ENCODE measurements at regions not wholly inside any gene's neighbourhood (a gene's known extent, or its start where the extent isn't known, plus 50 kb on each side); places are given as distances from the start of the nearest gene placed in this dataset.
"Not testable (repeated sequence)": the region's sequence is repeated elsewhere in the genome, so short reads cannot be mapped to it uniquely, and the experiment has no call there.

- peaks cover 23% of the 10 kb centered on the region for H3K9me3 Mint-ChIP-seq
Observed at GRCh38 chr10:37067576-37067975, 57.8 kb upstream of the ANKRD30A start.

GRCh38 chr10:37062296-37062695, 63.1 kb upstream of the ANKRD30A start:
- H3K4me1 Mint-ChIP-seq (ENCODE audit: low read depth); H3K9me3 Mint-ChIP-seq; H3K27me3 Mint-ChIP-seq (ENCODE audit: low read depth); H3K36me3 Mint-ChIP-seq (ENCODE audit: insufficient read depth); H3K4me3 Mint-ChIP-seq; ATAC-seq; DNase-seq: not testable (repeated sequence)

More at GRCh38 chr10:37067576-37067975, 57.8 kb upstream of the ANKRD30A start:
- H3K36me3 Mint-ChIP-seq (ENCODE audit: insufficient read depth), result no peaks in the 10 kb centered on the region
- no peak for ATAC-seq
- no peak for DNase-seq
- no peaks in the 10 kb centered on the region for H3K27me3 Mint-ChIP-seq (ENCODE audit: low read depth)
- no peaks in the 10 kb centered on the region for H3K4me1 Mint-ChIP-seq (ENCODE audit: low read depth)
- H3K4me3 Mint-ChIP-seq, result no peak overlapping the region

- ATAC-seq (no peak), DNase-seq (no peak)
- Mint-ChIP-seq H3K36me3 (ENCODE audit: insufficient read depth) (no peaks in the 10 kb centered on the region), H3K27me3 (ENCODE audit: low read depth) (no peaks in the 10 kb centered on the region), H3K4me3 (no peak overlapping the region), H3K4me1 (ENCODE audit: low read depth) (no peaks in the 10 kb centered on the region), H3K9me3 (peaks cover 9% of the 10 kb centered on the region)
Observed at GRCh38 chr10:37057261-37057660, 68.1 kb upstream of the ANKRD30A start.

DNA sequence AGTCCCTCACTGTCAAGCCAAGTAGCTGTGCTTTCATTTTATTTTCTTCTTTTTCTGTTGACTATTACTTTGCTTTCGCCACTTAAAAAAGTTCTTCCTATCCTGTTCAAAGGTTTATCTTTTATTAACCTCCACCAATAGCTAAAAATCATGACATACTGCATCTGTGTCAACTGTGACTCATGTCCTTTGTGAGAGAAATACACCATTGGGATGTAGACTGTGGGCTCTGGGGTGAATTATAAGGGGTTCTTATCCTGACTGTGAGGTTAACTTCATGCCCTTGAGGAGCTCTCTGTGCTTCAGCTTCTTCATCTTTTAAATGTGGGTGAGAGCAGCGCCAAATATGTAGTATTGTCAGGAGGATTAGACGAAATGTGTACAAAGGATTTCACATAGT, 71.9 kb upstream of the ANKRD30A start:
- Mint-ChIP-seq H3K27me3 (ENCODE audit: low read depth) (no peaks in the 10 kb centered on the region), H3K4me1 (ENCODE audit: low read depth) (no peaks in the 10 kb centered on the region), H3K4me3 (no peak overlapping the region), H3K36me3 (ENCODE audit: insufficient read depth) (no peaks in the 10 kb centered on the region), H3K9me3 (peaks cover 21% of the 10 kb centered on the region)
- ATAC-seq (no peak), DNase-seq (no peak)

DNA sequence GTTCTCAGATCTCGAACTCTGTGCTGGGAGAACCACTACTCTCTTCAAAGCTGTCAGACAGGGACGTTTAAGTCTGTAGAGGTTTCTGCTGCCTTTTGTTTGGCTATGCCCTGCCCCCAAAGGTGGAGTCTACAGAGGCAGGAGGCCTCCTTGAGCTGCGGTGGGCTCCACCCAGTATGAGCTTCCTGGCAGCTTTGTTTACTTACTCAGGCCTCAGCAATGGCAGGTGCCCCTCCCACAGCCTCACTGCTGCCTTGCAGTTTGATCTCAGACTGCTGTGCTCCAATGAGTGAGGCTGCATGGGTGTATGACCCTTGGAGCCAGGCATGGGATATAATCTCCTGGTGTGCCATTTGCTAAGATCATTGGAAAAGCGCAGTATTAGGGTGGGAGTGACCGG, 75.4 kb upstream of the ANKRD30A start:
- DNase-seq; H3K36me3 Mint-ChIP-seq (ENCODE audit: insufficient read depth); H3K27me3 Mint-ChIP-seq (ENCODE audit: low read depth); H3K4me3 Mint-ChIP-seq; H3K4me1 Mint-ChIP-seq (ENCODE audit: low read depth); ATAC-seq: not testable (repeated sequence)
- H3K9me3 Mint-ChIP-seq, result peaks cover 30% of the 10 kb centered on the region

GRCh38 chr10:37044319-37044718, 81.1 kb upstream of the ANKRD30A start:
- not testable (repeated sequence) for H3K4me1 Mint-ChIP-seq (ENCODE audit: low read depth); DNase-seq; H3K36me3 Mint-ChIP-seq (ENCODE audit: insufficient read depth); H3K4me3 Mint-ChIP-seq; H3K27me3 Mint-ChIP-seq (ENCODE audit: low read depth); ATAC-seq
- H3K9me3 Mint-ChIP-seq, result peaks cover 13% of the 10 kb centered on the region

DNA sequence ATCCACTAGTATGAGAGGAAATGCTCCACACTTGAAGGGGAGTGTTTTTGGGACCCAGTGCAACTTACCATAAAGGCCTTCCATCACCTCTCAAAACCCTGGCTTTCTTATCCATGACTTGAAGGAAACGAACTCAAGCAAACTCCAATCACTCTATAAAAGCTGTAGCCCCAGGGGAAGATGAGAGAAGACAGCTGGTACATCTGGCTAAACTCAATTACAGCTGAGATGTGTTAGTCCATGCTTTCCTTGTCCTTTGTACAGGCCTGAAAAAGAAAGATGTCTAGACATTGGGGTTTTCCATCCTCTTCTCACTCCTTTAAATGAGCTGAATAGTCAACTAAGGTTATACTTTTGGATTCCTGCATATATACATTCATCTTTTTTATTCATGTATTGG, 89.5 kb upstream of the ANKRD30A start:
- DNase-seq (no peak), ATAC-seq (no peak)
- H3K4me3 Mint-ChIP-seq, result no peak overlapping the region
- H3K27me3 Mint-ChIP-seq (ENCODE audit: low read depth), result no peaks in the 10 kb centered on the region
- H3K36me3 Mint-ChIP-seq (ENCODE audit: insufficient read depth), result no peaks in the 10 kb centered on the region
- no peaks in the 10 kb centered on the region for H3K4me1 Mint-ChIP-seq (ENCODE audit: low read depth)
- peaks cover 15% of the 10 kb centered on the region for H3K9me3 Mint-ChIP-seq

GRCh38 chr10:37015498-37015897, 109.9 kb upstream of the ANKRD30A start:
- Mint-ChIP-seq H3K4me1 (ENCODE audit: low read depth) (no peaks in the 10 kb centered on the region), H3K36me3 (ENCODE audit: insufficient read depth) (no peaks in the 10 kb centered on the region), H3K4me3 (no peak overlapping the region), H3K9me3 (peaks cover 19% of the 10 kb centered on the region), H3K27me3 (ENCODE audit: low read depth) (no peaks in the 10 kb centered on the region)
- no peak for ATAC-seq
- DNase-seq, result no peak

DNA sequence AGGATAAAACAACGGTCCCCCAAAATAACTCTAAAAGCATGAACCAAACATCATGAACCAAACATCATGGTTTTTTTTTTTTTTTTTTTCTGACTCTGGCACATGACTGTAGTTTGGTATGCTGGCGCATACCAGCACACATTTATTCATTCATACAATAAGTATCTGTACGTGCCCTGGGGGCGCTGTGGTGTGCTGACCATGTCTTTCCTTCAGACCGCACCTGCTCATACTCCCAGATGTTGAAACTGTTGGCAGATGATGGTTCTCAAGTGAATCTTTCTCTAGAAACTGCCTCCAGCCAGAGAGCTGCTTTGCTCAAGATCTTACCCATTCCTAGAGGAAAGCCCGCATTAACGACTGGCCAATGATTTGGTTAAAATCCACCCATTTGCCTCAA, 114.7 kb upstream of the ANKRD30A start:
- ATAC-seq (no peak), DNase-seq (no peak)
- Mint-ChIP-seq H3K27me3 (ENCODE audit: low read depth) (no peaks in the 10 kb centered on the region), H3K4me3 (no peak overlapping the region), H3K36me3 (ENCODE audit: insufficient read depth) (no peaks in the 10 kb centered on the region), H3K9me3 (peaks cover 15% of the 10 kb centered on the region), H3K4me1 (ENCODE audit: low read depth) (no peaks in the 10 kb centered on the region)

DNA sequence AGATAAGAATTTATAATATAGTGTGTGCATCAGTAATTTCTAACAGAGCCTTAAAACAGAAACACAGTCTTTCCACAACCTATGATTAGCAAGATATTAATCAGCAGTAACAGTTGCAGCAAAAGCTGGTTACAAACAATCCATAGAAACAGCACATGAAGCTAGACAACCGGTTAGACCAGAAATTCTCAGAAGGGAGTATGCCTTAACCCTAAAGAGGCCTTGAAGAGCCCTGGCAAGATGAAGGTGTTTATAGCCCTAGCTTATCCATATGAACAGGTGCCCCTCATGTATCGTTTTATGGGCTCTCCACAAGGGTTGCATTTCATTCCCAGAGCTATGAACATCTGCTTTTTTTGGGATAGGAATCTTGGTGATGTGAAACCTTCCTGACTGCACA, 117.1 kb upstream of the ANKRD30A start:
- H3K27me3 Mint-ChIP-seq (ENCODE audit: low read depth); H3K36me3 Mint-ChIP-seq (ENCODE audit: insufficient read depth); H3K4me3 Mint-ChIP-seq; H3K4me1 Mint-ChIP-seq (ENCODE audit: low read depth); DNase-seq; ATAC-seq: not testable (repeated sequence)
- H3K9me3 Mint-ChIP-seq, result peaks cover 11% of the 10 kb centered on the region

DNA sequence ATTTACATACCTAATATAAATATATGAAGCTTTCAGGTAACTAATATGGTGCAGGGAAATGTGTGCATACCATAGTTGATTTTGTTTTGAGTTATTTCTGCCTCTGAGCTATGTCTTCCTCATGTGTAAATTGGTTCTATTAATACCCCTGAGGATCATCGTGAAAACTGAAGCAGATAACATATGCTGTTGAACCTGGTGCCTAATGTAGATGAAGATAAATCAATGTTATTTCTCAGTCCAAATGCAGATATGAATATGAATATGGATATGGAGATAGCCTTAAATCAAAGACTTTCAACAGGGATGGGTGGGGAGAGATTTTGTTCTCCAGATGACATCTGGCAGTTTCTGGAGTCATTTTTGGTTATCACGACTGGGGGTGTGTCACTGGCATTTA, 122.3 kb upstream of the ANKRD30A start:
- Mint-ChIP-seq H3K9me3 (peaks cover 17% of the 10 kb centered on the region), H3K36me3 (ENCODE audit: insufficient read depth) (no peaks in the 10 kb centered on the region), H3K4me3 (no peak overlapping the region), H3K27me3 (ENCODE audit: low read depth) (no peaks in the 10 kb centered on the region), H3K4me1 (ENCODE audit: low read depth) (no peaks in the 10 kb centered on the region)
- ATAC-seq, result no peak
- no peak for DNase-seq

DNA sequence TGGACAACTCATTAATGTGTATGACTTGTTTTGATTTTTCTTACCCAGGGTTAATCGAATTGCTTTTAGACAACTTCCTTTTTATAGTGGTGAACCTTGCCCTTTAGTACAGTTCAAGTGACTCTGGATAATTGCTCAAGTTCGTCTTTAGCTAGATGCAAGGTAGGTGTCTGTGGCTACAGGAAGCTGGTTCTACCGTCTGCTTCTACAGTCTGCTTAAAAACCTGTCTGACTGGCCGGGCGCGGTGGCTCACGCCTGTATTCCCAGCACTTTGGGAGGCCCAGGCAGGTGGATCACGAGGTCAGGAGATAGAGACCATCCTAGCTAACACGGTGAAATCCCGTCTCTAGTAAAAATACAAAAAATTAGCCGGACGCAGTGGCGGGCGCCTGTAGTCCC, 129.6 kb upstream of the ANKRD30A start:
- H3K4me1 Mint-ChIP-seq (ENCODE audit: low read depth); H3K36me3 Mint-ChIP-seq (ENCODE audit: insufficient read depth); ATAC-seq; DNase-seq; H3K27me3 Mint-ChIP-seq (ENCODE audit: low read depth); H3K4me3 Mint-ChIP-seq: not testable (repeated sequence)
- H3K9me3 Mint-ChIP-seq, result peaks cover 15% of the 10 kb centered on the region

- no peak for ATAC-seq
- Mint-ChIP-seq H3K4me3 (no peak overlapping the region), H3K27me3 (ENCODE audit: low read depth) (no peaks in the 10 kb centered on the region), H3K36me3 (ENCODE audit: insufficient read depth) (no peaks in the 10 kb centered on the region), H3K4me1 (ENCODE audit: low read depth) (no peaks in the 10 kb centered on the region), H3K9me3 (peaks cover 14% of the 10 kb centered on the region)
- no peak for DNase-seq
Observed at GRCh38 chr10:36994886-36995285, 130.5 kb upstream of the ANKRD30A start.

GRCh38 chr10:36989233-36989632, 136.2 kb upstream of the ANKRD30A start:
- peaks cover 20% of the 10 kb centered on the region for H3K9me3 Mint-ChIP-seq
- H3K4me3 Mint-ChIP-seq, result no peak overlapping the region
- H3K4me1 Mint-ChIP-seq (ENCODE audit: low read depth), result no peaks in the 10 kb centered on the region
- H3K36me3 Mint-ChIP-seq (ENCODE audit: insufficient read depth), result no peaks in the 10 kb centered on the region
- no peaks in the 10 kb centered on the region for H3K27me3 Mint-ChIP-seq (ENCODE audit: low read depth)
- no peak for ATAC-seq
- no peak for DNase-seq

GRCh38 chr10:36946598-36946997, 178.8 kb upstream of the ANKRD30A start:
- Mint-ChIP-seq H3K4me1 (ENCODE audit: low read depth) (no peaks in the 10 kb centered on the region), H3K4me3 (no peak overlapping the region), H3K9me3 (peaks cover 9% of the 10 kb centered on the region), H3K27me3 (ENCODE audit: low read depth) (no peaks in the 10 kb centered on the region), H3K36me3 (ENCODE audit: insufficient read depth) (no peaks in the 10 kb centered on the region)
- ATAC-seq, result no peak
- no peak for DNase-seq

DNA sequence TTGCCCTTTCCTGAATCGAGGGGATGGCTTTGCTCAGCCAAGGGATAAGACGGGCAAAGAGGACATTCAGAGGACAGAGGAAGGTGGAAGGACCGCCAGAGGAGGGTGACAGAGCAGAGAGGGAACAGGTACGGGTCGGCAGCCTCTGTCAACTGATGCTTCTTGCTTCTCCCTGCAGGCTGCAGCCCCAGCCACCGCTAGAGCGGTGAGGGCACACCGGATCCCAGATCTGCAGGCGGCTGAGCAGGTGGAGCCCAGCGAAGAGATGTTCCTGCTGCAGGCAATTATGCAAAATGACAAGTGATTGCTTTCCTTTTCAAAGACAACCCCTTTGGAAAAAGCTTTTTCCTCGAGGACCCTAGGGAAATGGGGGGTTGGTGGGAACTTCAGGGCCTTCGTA, 181.9 kb upstream of the ANKRD30A start:
- ATAC-seq, result no peak
- no peak overlapping the region for H3K4me3 Mint-ChIP-seq
- no peak for DNase-seq
- no peaks in the 10 kb centered on the region for H3K27me3 Mint-ChIP-seq (ENCODE audit: low read depth)
- H3K4me1 Mint-ChIP-seq (ENCODE audit: low read depth), result no peaks in the 10 kb centered on the region
- H3K36me3 Mint-ChIP-seq (ENCODE audit: insufficient read depth), result no peaks in the 10 kb centered on the region
- peaks cover 9% of the 10 kb centered on the region for H3K9me3 Mint-ChIP-seq
